ENCODE measurements at regions not wholly inside any gene's neighbourhood (a gene's known extent, or its start where the extent isn't known, plus 50 kb on each side); places are given as distances from the start of the nearest gene placed in this dataset.

GRCh38 chr2:128589681-128590080 lies 271.0 kb upstream of the HS6ST1 start:
- no peak for DNase-seq
- intact Hi-C loops (cut with micrococcal nuclease; ENCODE audit: unreplicated experiment): no loop called here
- no peaks in the 10 kb centered on the region for H3K4me1 Mint-ChIP-seq (ENCODE audit: low read depth, unreplicated experiment)
- ChIA-PET CTCF (interaction anchor here (0.7 kb wide), 1 partner anchor 307 kb away, joined by 3 read pairs; no protein-coding TSS in a partner anchor), POLR2A (no interaction called here)
- Histone ChIP-seq H3K4me3 (ENCODE audit: low read depth, low read length) (no peak overlapping the region), H3K36me3 (ENCODE audit: control insufficient read depth, insufficient read depth, low read length) (no peaks in the 10 kb centered on the region), H3K27me3 (replicated peaks; ENCODE audit: control insufficient read depth, insufficient read depth, low read length) (no peaks in the 10 kb centered on the region), H3K9me3 (no peaks in the 10 kb centered on the region), H3K4me1 (peaks cover 11% of the 10 kb centered on the region; the same call in 1 of the 2 replicates)
- TF ChIP-seq CTCF (IDR thresholded peaks at IDR 0.05; ENCODE audit: insufficient read depth in 1 of 2, low read depth in 1 of 2, low read length in 1 of 2, severe bottlenecking in 1 of 2, unreplicated experiment in 1 of 2): peak in 1 of 2 experiments; percentile 15
- no peak overlapping the region for H3K27ac Mint-ChIP-seq (ENCODE audit: unreplicated experiment)
- H3K4me3 Mint-ChIP-seq (ENCODE audit: unreplicated experiment): no peak overlapping the region
- BruUV-seq (replicated peaks): no TSS peak
- H3K36me3 Mint-ChIP-seq (ENCODE audit: insufficient read depth, unreplicated experiment): peaks cover 5% of the 10 kb centered on the region
- no peaks in the 10 kb centered on the region for H3K9me3 Mint-ChIP-seq (ENCODE audit: unreplicated experiment)
- H3K27me3 Mint-ChIP-seq (ENCODE audit: insufficient read depth, unreplicated experiment): peaks cover 7% of the 10 kb centered on the region

DNA sequence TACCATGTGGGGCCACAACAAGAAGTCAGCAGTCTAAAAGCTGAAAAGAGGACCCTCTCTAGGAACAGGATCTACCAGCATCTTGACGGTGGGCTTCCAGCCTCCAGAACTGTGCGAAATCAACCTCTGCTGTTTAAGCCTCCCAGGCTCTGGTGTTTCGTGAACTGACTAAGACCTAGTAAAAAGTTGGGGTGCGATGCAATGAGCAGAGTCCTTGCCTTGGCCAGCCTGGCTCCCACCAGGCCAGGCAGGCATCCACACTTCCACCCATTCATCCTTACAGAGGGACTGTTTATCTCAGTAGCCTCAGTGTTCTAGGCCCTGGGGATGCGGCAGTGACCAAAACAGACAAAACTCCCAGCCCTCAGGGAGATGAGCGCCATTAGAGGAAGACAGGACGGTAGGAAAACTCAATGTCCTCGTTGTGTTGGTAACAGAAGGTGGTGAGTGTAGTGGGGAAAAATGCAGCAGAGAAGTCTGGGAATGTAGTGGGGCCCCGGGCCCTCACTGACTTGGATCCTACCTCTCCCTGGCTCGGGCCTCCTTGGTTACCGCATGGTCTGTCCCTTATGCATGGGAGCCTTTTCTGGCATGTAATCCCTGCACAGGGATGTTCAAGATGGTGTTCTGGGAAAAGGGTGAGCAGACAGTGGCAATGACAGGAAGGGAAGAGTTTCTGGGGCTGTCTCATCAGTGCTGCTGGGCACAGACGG lies 271.8 kb upstream of the HS6ST1 start:
- no peaks in the 10 kb centered on the region for H3K27me3 ChIP-seq (replicated peaks; ENCODE audit: control insufficient read depth, insufficient read depth, low read length)
- no peaks in the 10 kb centered on the region for H3K36me3 ChIP-seq (ENCODE audit: control insufficient read depth, insufficient read depth, low read length)
- Mint-ChIP-seq H3K36me3 (ENCODE audit: insufficient read depth, unreplicated experiment) (peaks cover 5% of the 10 kb centered on the region), H3K4me1 (ENCODE audit: low read depth, unreplicated experiment) (no peaks in the 10 kb centered on the region), H3K4me3 (ENCODE audit: unreplicated experiment) (no peak overlapping the region), H3K9me3 (ENCODE audit: unreplicated experiment) (no peaks in the 10 kb centered on the region), H3K27ac (ENCODE audit: unreplicated experiment) (no peak overlapping the region), H3K27me3 (ENCODE audit: insufficient read depth, unreplicated experiment) (peaks cover 7% of the 10 kb centered on the region)
- no peak for TF ChIP-seq CTCF (IDR thresholded peaks at IDR 0.05; ENCODE audit: insufficient read depth in 1 of 2, low read depth in 1 of 2, low read length in 1 of 2, severe bottlenecking in 1 of 2, unreplicated experiment in 1 of 2)
- BruUV-seq (replicated peaks): no TSS peak
- no peaks in the 10 kb centered on the region for H3K9me3 ChIP-seq
- CTCF ChIA-PET: no interaction called here
- H3K4me3 ChIP-seq (ENCODE audit: low read depth, low read length): no peak overlapping the region
- peaks cover 11% of the 10 kb centered on the region; the same call in 1 of the 2 replicates for H3K4me1 ChIP-seq
- POLR2A ChIA-PET: no interaction called here
- intact Hi-C loops (cut with micrococcal nuclease; ENCODE audit: unreplicated experiment): no loop called here
- no peak for DNase-seq

GRCh38 chr2:128591022-128591860 lies 272.6 kb upstream of the HS6ST1 start:
- intact Hi-C loops (cut with micrococcal nuclease; ENCODE audit: unreplicated experiment): no loop called here
- H3K27ac Mint-ChIP-seq (ENCODE audit: unreplicated experiment): no peak overlapping the region
- no peaks in the 10 kb centered on the region for H3K9me3 ChIP-seq
- TF ChIP-seq CTCF (IDR thresholded peaks at IDR 0.05; ENCODE audit: insufficient read depth in 1 of 2, low read depth in 1 of 2, low read length in 1 of 2, severe bottlenecking in 1 of 2, unreplicated experiment in 1 of 2): no peak
- no TSS peak for BruUV-seq (replicated peaks)
- H3K4me3 ChIP-seq (ENCODE audit: low read depth, low read length): no peak overlapping the region
- POLR2A ChIA-PET: no interaction called here
- H3K4me1 ChIP-seq: peaks cover 11% of the 10 kb centered on the region; the same call in 1 of the 2 replicates
- H3K9me3 Mint-ChIP-seq (ENCODE audit: unreplicated experiment): no peaks in the 10 kb centered on the region
- peaks cover 7% of the 10 kb centered on the region for H3K27me3 Mint-ChIP-seq (ENCODE audit: insufficient read depth, unreplicated experiment)
- H3K36me3 ChIP-seq (ENCODE audit: control insufficient read depth, insufficient read depth, low read length): no peaks in the 10 kb centered on the region
- no peaks in the 10 kb centered on the region for H3K27me3 ChIP-seq (replicated peaks; ENCODE audit: control insufficient read depth, insufficient read depth, low read length)
- H3K36me3 Mint-ChIP-seq (ENCODE audit: insufficient read depth, unreplicated experiment): peaks cover 2% of the 10 kb centered on the region
- no peak overlapping the region for H3K4me3 Mint-ChIP-seq (ENCODE audit: unreplicated experiment)
- no peaks in the 10 kb centered on the region for H3K4me1 Mint-ChIP-seq (ENCODE audit: low read depth, unreplicated experiment)
- DNase-seq: no peak
- CTCF ChIA-PET: no interaction called here

Data from Caco-2 (cell line).